H9 (cell line): ENCODE measurements at regions not wholly inside any gene's neighbourhood (a gene's known extent, or its start where the extent isn't known, plus 50 kb on each side); places are given as distances from the start of the nearest gene placed in this dataset.

Experiments
- DNase-seq: peaks from one replicate; pipeline ENCODE4 v3.0.0-alpha.2; 2017
- H2AFZ ChIP-seq: one replicate; pipeline ENCODE4 v1.6.1; 2013; ENCODE audit warnings: mild to moderate bottlenecking, low read length, control low read depth, moderate library complexity
- H2AK5ac ChIP-seq: 2 replicates; pipeline ENCODE4 v1.6.1; 2013; ENCODE audit warnings: low read length, control low read depth, mixed read lengths; ENCODE audit not compliant: insufficient read length
- H2BK120ac ChIP-seq: one replicate; pipeline ENCODE4 v1.6.1; 2013; ENCODE audit warnings: low read depth, mild to moderate bottlenecking, low read length, control low read depth, inconsistent platforms; ENCODE audit not compliant: poor library complexity, severe bottlenecking
- H2BK12ac ChIP-seq: 2 replicates; pipeline ENCODE4 v1.6.1; 2013; ENCODE audit warnings: low read length, control low read depth, mixed read lengths, low read depth; ENCODE audit not compliant: insufficient read length
- H2BK15ac ChIP-seq: 2 replicates; pipeline ENCODE4 v1.6.1; 2013; ENCODE audit warnings: low read depth, low read length, control low read depth
- H2BK20ac ChIP-seq: one replicate; pipeline ENCODE4 v1.6.1; 2013; ENCODE audit warnings: low read depth, mild to moderate bottlenecking, low read length, control low read depth, inconsistent platforms; ENCODE audit not compliant: poor library complexity, severe bottlenecking
- H2BK5ac ChIP-seq: 2 replicates; pipeline ENCODE4 v1.6.1; 2013; ENCODE audit warnings: low read length, control low read depth, mixed read lengths; ENCODE audit not compliant: insufficient read length
- H3K14ac ChIP-seq: 2 replicates; pipeline ENCODE4 v1.6.1; 2013; ENCODE audit warnings: low read length, control low read depth; ENCODE audit not compliant: insufficient read depth
- H3K18ac ChIP-seq: 2 replicates; pipeline ENCODE4 v1.6.1; 2013; ENCODE audit warnings: low read depth, mild to moderate bottlenecking, mixed read lengths, low read length, control low read depth; ENCODE audit not compliant: insufficient read length
- H3K23ac ChIP-seq: 2 replicates; pipeline ENCODE4 v1.6.1; 2013; ENCODE audit warnings: low read length, control low read depth, mixed read lengths, low read depth; ENCODE audit not compliant: insufficient read length
- H3K23me2 ChIP-seq: 2 replicates; pipeline ENCODE4 v1.6.1; 2013; ENCODE audit warnings: low read depth, mild to moderate bottlenecking, mixed read lengths, low read length, control low read depth; ENCODE audit not compliant: insufficient read length, poor library complexity, severe bottlenecking
- H3K27ac ChIP-seq: 2 replicates; pipeline ENCODE4 v1.5.1; 2013; ENCODE audit warnings: low read length, control low read depth, mixed read lengths, low read depth; ENCODE audit not compliant: insufficient read length
- H3K27me3 ChIP-seq: 2 replicates; pipeline ENCODE4 v1.6.1; 2013; ENCODE audit warnings: low read length, control low read depth, inconsistent platforms; ENCODE audit not compliant: insufficient read depth
- H3K4ac ChIP-seq: 2 replicates; pipeline ENCODE4 v1.6.1; 2013; ENCODE audit warnings: low read depth, mild to moderate bottlenecking, control low read depth, inconsistent platforms, low read length, moderate library complexity
- H3K4me1 ChIP-seq: 2 replicates; pipeline ENCODE4 v1.6.1; 2013; ENCODE audit warnings: low read length, control low read depth, inconsistent platforms; ENCODE audit not compliant: insufficient read depth
- H3K4me2 ChIP-seq: 2 replicates; pipeline ENCODE4 v1.6.1; 2013; ENCODE audit warnings: low read length, control low read depth, mixed read lengths; ENCODE audit not compliant: insufficient read length, insufficient read depth
- H3K56ac ChIP-seq: 2 replicates; pipeline ENCODE4 v1.6.1; 2013; ENCODE audit warnings: low read depth, mild to moderate bottlenecking, mixed read lengths, low read length, control low read depth; ENCODE audit not compliant: insufficient read length
- H3K79me1 ChIP-seq: 2 replicates; pipeline ENCODE4 v1.6.1; 2013; ENCODE audit warnings: low read depth, mild to moderate bottlenecking, moderate library complexity, low read length, control low read depth, inconsistent platforms; ENCODE audit not compliant: insufficient read depth, poor library complexity, severe bottlenecking
- H3K79me2 ChIP-seq: 2 replicates; pipeline ENCODE4 v1.6.1; 2013; ENCODE audit warnings: low read length, control low read depth, inconsistent platforms; ENCODE audit not compliant: insufficient read depth
- H3K9ac ChIP-seq: 2 replicates; pipeline ENCODE4 v1.6.1; 2013; ENCODE audit warnings: low read length, control low read depth, mixed read lengths; ENCODE audit not compliant: insufficient read length; ENCODE audit errors: extremely low read depth
- H3K9me3 ChIP-seq: one replicate; pipeline ENCODE4 v1.6.1; 2013; ENCODE audit warnings: low read depth, low read length, inconsistent platforms; ENCODE audit not compliant: control insufficient read depth
- H3T11ph ChIP-seq: one replicate; pipeline ENCODE4 v1.6.1; 2013; ENCODE audit warnings: mild to moderate bottlenecking, low read length, control low read depth, inconsistent platforms
- H4K20me1 ChIP-seq: one replicate; pipeline ENCODE4 v1.6.1; 2013; ENCODE audit not compliant: control insufficient read depth, insufficient read length, insufficient read depth
- H4K5ac ChIP-seq: 2 replicates; pipeline ENCODE4 v1.6.1; 2013; ENCODE audit warnings: low read depth, mild to moderate bottlenecking, mixed read lengths, low read length, control low read depth; ENCODE audit not compliant: insufficient read length
- H4K8ac ChIP-seq: replicated peaks from 2 replicates; pipeline ENCODE4 v1.6.1; 2013; ENCODE audit warnings: low read length, control low read depth, mixed read lengths, low read depth; ENCODE audit not compliant: insufficient read length
- H4K91ac ChIP-seq: 2 replicates; pipeline ENCODE4 v1.6.1; 2013; ENCODE audit warnings: low read depth, mild to moderate bottlenecking, moderate library complexity, mixed read lengths, low read length, control low read depth; ENCODE audit not compliant: insufficient read length
- H3K27ac Mint-ChIP-seq, 3 experiments: 2 replicates in 2 of 3; 3 replicates in 1 of 3; pipeline ENCODE4 v1.8.0; 2020 to 2021; ENCODE audit warnings: mixed read lengths in 3 of 3, mild to moderate bottlenecking in 1 of 3, moderate library complexity in 1 of 3
- H3K27me3 Mint-ChIP-seq: 2 replicates; pipeline ENCODE4 v1.8.0; 2021; ENCODE audit warnings: low read depth, mild to moderate bottlenecking, moderate library complexity, mixed read lengths
- H3K36me3 Mint-ChIP-seq, 3 experiments: 2 replicates in 2 of 3; 3 replicates in 1 of 3; pipeline ENCODE4 v1.8.0; 2020 to 2021; ENCODE audit warnings: low read depth in 3 of 3, mixed read lengths in 3 of 3; ENCODE audit not compliant: insufficient read depth in 1 of 3
- H3K4me1 Mint-ChIP-seq, 2 experiments: 2 replicates each; pipeline ENCODE4 v1.8.0; 2020; ENCODE audit warnings: mixed read lengths in 2 of 2
- H3K4me3 Mint-ChIP-seq, 2 experiments: 2 replicates in 1 of 2; 3 replicates in 1 of 2; pipeline ENCODE4 v1.8.0; 2020 to 2021; ENCODE audit warnings: mild to moderate bottlenecking in 2 of 2, mixed read lengths in 2 of 2, moderate library complexity in 1 of 2
- H3K9me3 Mint-ChIP-seq, 2 experiments: 2 replicates in 1 of 2; 3 replicates in 1 of 2; pipeline ENCODE4 v1.8.0; 2020; ENCODE audit warnings: mild to moderate bottlenecking in 2 of 2, mixed read lengths in 2 of 2, moderate library complexity in 1 of 2
- CTCF ChIP-seq: fragments of 200-600 bp; sonication (generic); conservative IDR thresholded peaks from 3 replicates; pipeline ENCODE4 v1.8.0; 2021; ENCODE audit warnings: antibody characterized with exemption, mild to moderate bottlenecking
- WGBS: extraction: QIAGEN DNeasy Blood & Tissue Kit; methylation state at CpG from one replicate; pipeline ENCODE4 v1.1.7; 2013; ENCODE audit warnings: missing lambda C conversion rate, low lambda C conversion rate, mixed read lengths; ENCODE audit not compliant: insufficient read length; ENCODE audit errors: extremely low coverage; 5-methylcytosine and 5-hydroxymethylcytosine counted together

DNA sequence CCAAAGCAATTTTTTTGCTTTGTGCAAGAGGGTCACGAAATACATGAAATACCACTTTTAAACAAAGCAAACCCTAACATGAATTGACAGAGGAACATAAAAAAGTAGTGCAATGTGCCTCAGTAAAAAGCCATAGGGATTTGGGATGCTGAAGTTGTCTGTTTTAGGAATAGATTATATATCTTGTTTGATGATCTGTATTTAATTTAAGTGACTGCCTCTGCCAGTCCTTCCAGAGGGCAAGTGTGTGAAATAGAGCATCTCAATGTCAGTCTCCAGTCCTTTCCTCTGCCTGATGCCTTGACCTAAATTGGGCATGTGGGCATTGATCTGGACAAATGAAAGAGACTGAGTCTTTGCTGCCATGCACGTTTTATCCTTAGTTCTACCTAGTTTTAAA is 222.8 kb downstream of the PTPRC start:
- Histone ChIP-seq H4K5ac (no peak overlapping the region), H3K79me1 (no peaks in the 10 kb centered on the region), H3K27ac (no peak overlapping the region), H3K4ac (no peak overlapping the region), H3K4me1 (no peaks in the 10 kb centered on the region), H3K14ac (no peak overlapping the region), H3K18ac (no peak overlapping the region), H3K79me2 (no peaks in the 10 kb centered on the region), H4K8ac (no peak overlapping the region), H4K20me1 (no peaks in the 10 kb centered on the region), H2BK5ac (peak overlapping the region; percentile 87), H2BK20ac (no peak overlapping the region), H2AK5ac (no peak overlapping the region), H4K91ac (no peak overlapping the region), H3K4me2 (no peak overlapping the region), H3K27me3 (no peaks in the 10 kb centered on the region), H3K23ac (no peak overlapping the region), H2BK15ac (no peak overlapping the region), H3T11ph (no peak overlapping the region), H2AFZ (no peak overlapping the region), H2BK12ac (no peak overlapping the region), H3K9me3 (no peaks in the 10 kb centered on the region), H2BK120ac (no peak overlapping the region), H3K9ac (no peak overlapping the region), H3K23me2 (no peaks in the 10 kb centered on the region), H3K56ac (no peak overlapping the region)
- DNase-seq, result no peak
- Mint-ChIP-seq H3K36me3 (no peaks in the 10 kb centered on the region), H3K4me1 (no peaks in the 10 kb centered on the region), H3K27me3 (no peaks in the 10 kb centered on the region), H3K9me3 (no peaks in the 10 kb centered on the region), H3K27ac (no peak overlapping the region), H3K4me3 (no peak overlapping the region)
- no CpG with 5 or more reads among the region's 2 CpGs for WGBS
- no peak for TF ChIP-seq CTCF
